Parathyroid adenoma (tissue), 2 donors: ENCODE measurements at regions not wholly inside any gene's neighbourhood (a gene's known extent, or its start where the extent isn't known, plus 50 kb on each side); places are given as distances from the start of the nearest gene placed in this dataset.

Experiments used
- H2AFZ ChIP-seq: fragments of 300-600 bp; sonication (generic); one replicate; pipeline ENCODE4 v1.7.0; 2017; ENCODE audit warnings: antibody characterized with exemption, mild to moderate bottlenecking
- H3K27ac ChIP-seq: fragments of 300-600 bp; sonication (generic); one replicate; pipeline ENCODE4 v1.7.0; 2017
- H3K27me3 ChIP-seq: fragments of 300-600 bp; sonication (generic); one replicate; pipeline ENCODE4 v1.7.0; 2017; ENCODE audit warnings: low read length; ENCODE audit not compliant: control insufficient read depth, insufficient read depth
- H3K36me3 ChIP-seq: fragments of 300-600 bp; sonication (generic); one replicate; pipeline ENCODE4 v1.7.0; 2017; ENCODE audit warnings: low read length; ENCODE audit not compliant: control insufficient read depth, insufficient read depth
- H3K4me1 ChIP-seq: fragments of 300-600 bp; sonication (generic); one replicate; pipeline ENCODE4 v1.7.0; 2017; ENCODE audit warnings: control low read depth
- H3K4me2 ChIP-seq: fragments of 300-600 bp; sonication (generic); one replicate; pipeline ENCODE4 v1.7.0; 2017; ENCODE audit warnings: low read length
- H3K4me3 ChIP-seq: fragments of 300-600 bp; sonication (generic); one replicate; pipeline ENCODE4 v1.7.0; 2017; ENCODE audit warnings: low read depth, low read length
- H3K79me2 ChIP-seq: fragments of 300-600 bp; sonication (generic); one replicate; pipeline ENCODE4 v1.7.0; 2017; ENCODE audit warnings: control low read depth
- H3K9ac ChIP-seq: fragments of 300-600 bp; sonication (generic); one replicate; pipeline ENCODE4 v1.7.0; 2017; ENCODE audit warnings: mild to moderate bottlenecking
- H3K9me3 ChIP-seq: fragments of 300-600 bp; sonication (generic); one replicate; pipeline ENCODE4 v1.7.0; 2017; ENCODE audit warnings: low read length; ENCODE audit not compliant: control insufficient read depth
- CTCF ChIP-seq: fragments of 300-600 bp; sonication (generic); IDR thresholded peaks from one replicate; pipeline ENCODE4 v1.7.0; 2017; ENCODE audit warnings: antibody characterized with exemption, mild to moderate bottlenecking
- donor health status: primary hyperparathyroidism.

- H3K4me1 ChIP-seq: no peaks in the 10 kb centered on the region
- H3K9me3 ChIP-seq: no peaks in the 10 kb centered on the region
- no peaks in the 10 kb centered on the region for H3K36me3 ChIP-seq
- H3K27me3 ChIP-seq: no peaks in the 10 kb centered on the region
- H2AFZ ChIP-seq: no peak overlapping the region
- H3K4me2 ChIP-seq: no peak overlapping the region
- TF ChIP-seq CTCF: no peak
- no peak overlapping the region for H3K27ac ChIP-seq
- H3K9ac ChIP-seq: no peak overlapping the region
- no peaks in the 10 kb centered on the region for H3K79me2 ChIP-seq
- no peak overlapping the region for H3K4me3 ChIP-seq
These were observed 243.5 kb downstream of the ANAPC1 start for GRCh38 chr2:111640480-111640879.

- H3K36me3 ChIP-seq: no peaks in the 10 kb centered on the region
- no peak overlapping the region for H2AFZ ChIP-seq
These were observed 241.2 kb downstream of the ANAPC1 start for GRCh38 chr2:111642586-111643327.

GRCh38 chr2:111643759-111644158 is 240.2 kb downstream of the ANAPC1 start:
- no peak overlapping the region for H3K27ac ChIP-seq
- H3K27me3 ChIP-seq: no peaks in the 10 kb centered on the region
- no peaks in the 10 kb centered on the region for H3K9me3 ChIP-seq
- no peak overlapping the region for H3K9ac ChIP-seq
- no peak overlapping the region for H3K4me2 ChIP-seq
- no peaks in the 10 kb centered on the region for H3K36me3 ChIP-seq
- H3K79me2 ChIP-seq: no peaks in the 10 kb centered on the region
- H2AFZ ChIP-seq: no peak overlapping the region
- H3K4me1 ChIP-seq: no peaks in the 10 kb centered on the region
- TF ChIP-seq CTCF: no peak
- H3K4me3 ChIP-seq: no peak overlapping the region

More at GRCh38 chr2:111642586-111643327, 241.2 kb downstream of the ANAPC1 start:
- no peak overlapping the region for H3K4me3 ChIP-seq
- H3K4me2 ChIP-seq: no peak overlapping the region
- no peaks in the 10 kb centered on the region for H3K4me1 ChIP-seq
- H3K9me3 ChIP-seq: no peaks in the 10 kb centered on the region
- H3K27ac ChIP-seq: no peak overlapping the region
- no peak for TF ChIP-seq CTCF
- H3K9ac ChIP-seq: no peak overlapping the region
- no peaks in the 10 kb centered on the region for H3K79me2 ChIP-seq
- H3K27me3 ChIP-seq: no peaks in the 10 kb centered on the region

- Histone ChIP-seq H3K9ac (no peak overlapping the region), H3K4me2 (no peak overlapping the region), H3K27me3 (no peaks in the 10 kb centered on the region), H3K4me3 (no peak overlapping the region), H3K9me3 (no peaks in the 10 kb centered on the region), H3K79me2 (no peaks in the 10 kb centered on the region), H2AFZ (no peak overlapping the region), H3K4me1 (no peaks in the 10 kb centered on the region), H3K36me3 (no peaks in the 10 kb centered on the region), H3K27ac (no peak overlapping the region)
- no peak for TF ChIP-seq CTCF
These were observed 236.6 kb downstream of the ANAPC1 start for GRCh38 chr2:111647359-111647758.

GRCh38 chr2:111652038-111652437 is 232.0 kb downstream of the ANAPC1 start:
- no peak overlapping the region for H3K27ac ChIP-seq
- no peaks in the 10 kb centered on the region for H3K9me3 ChIP-seq
- H3K4me1 ChIP-seq: no peaks in the 10 kb centered on the region
- H3K4me2 ChIP-seq: no peak overlapping the region
- TF ChIP-seq CTCF: no peak
- H3K4me3 ChIP-seq: no peak overlapping the region
- H3K27me3 ChIP-seq: no peaks in the 10 kb centered on the region
- no peaks in the 10 kb centered on the region for H3K36me3 ChIP-seq
- no peak overlapping the region for H2AFZ ChIP-seq
- no peaks in the 10 kb centered on the region for H3K79me2 ChIP-seq
- no peak overlapping the region for H3K9ac ChIP-seq
